GM18511 (cell line): ENCODE measurements at regions not wholly inside any gene's neighbourhood (a gene's known extent, or its start where the extent isn't known, plus 50 kb on each side); places are given as distances from the start of the nearest gene placed in this dataset.
"Not testable (repeated sequence)": the region's sequence is repeated elsewhere in the genome, so short reads cannot be mapped to it uniquely, and the experiment has no call there.

ENCODE experiments used
- ATAC-seq: cut with Tn5 transposase; IDR thresholded peaks from one replicate; pipeline ENCODE4 v1.9.1; 2021; ENCODE audit warnings: mild to moderate bottlenecking, moderate library complexity; ENCODE audit not compliant: unreplicated experiment

DNA sequence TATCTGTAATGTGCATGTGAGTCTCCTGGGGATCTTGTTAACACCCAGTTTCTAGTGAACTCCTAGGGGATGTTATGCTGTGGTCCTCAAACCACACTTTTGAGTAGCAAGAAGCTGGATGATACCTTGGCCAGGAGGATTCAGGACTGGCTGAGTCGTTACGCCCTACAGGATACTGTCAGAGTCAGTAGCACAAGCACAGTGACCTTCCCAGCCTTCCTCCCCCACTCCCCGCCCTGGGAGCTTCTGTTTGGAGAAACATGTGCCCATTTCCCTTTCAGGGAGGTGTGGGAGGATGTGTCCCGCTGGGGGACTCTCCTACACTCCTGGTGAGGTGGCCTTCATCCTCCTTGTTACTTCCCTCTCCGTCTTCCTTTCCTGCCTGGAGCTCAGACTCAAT is 76.4 kb upstream of the TRPM1 start:
- ATAC-seq, result no peak

DNA sequence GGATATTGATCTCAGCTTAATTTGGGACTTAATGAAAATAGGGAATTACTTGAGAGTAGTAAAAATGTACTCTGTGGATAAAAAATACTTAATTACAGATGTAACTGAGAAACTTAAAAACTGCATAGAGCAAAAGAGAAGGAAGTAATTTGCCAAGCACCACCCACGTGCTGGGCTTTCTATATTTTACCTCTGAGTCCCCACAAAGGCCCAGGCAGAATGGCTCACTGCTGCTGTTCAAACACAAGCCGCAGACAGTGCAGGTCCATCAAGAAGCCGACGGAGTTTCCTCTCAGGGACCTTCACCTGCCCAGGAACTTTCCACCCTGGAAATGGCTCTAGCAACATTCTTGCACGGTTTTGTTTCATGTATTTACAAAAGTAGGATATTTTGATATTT is 77.2 kb upstream of the TRPM1 start:
- no peak for ATAC-seq

DNA sequence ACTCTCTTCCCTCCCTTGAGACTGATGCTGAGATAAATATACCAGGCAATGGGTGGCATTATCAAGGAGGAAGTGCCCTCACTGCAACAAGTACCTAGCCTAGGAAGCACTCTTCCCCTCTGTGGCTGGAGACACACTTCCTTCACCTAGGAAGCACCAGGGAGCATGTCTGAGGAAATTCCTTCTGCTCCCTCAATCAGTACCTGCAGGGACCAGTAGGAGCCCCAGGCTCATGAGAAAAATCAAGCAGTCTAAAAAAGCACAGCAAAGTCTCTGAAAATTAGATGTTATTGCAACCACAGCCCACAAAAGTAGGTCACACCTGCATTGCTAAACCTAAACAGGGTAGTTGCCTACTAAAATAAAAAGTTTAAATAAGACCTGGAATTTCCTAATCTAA is 78.2 kb upstream of the TRPM1 start:
- no peak for ATAC-seq

DNA sequence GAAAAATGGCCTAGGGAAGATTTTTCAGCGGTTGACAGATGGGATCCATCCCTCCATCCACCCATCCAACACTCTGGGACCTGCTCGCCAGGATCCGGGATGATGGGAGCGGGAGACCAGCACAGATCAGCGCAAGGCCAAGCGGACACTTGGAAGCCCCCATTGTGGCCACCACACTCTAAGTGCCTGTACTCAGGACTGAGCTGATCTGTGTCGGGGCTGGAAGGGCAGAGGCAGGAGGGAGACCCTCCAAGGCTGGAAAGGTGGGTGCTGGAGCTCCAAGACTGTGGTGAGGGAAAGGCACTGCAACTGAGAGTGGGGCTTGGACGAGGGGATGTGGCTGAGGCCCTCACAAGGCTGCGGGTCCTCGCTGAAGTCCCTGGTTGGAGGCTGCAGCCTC is 91.8 kb upstream of the TRPM1 start:
- no peak for ATAC-seq

DNA sequence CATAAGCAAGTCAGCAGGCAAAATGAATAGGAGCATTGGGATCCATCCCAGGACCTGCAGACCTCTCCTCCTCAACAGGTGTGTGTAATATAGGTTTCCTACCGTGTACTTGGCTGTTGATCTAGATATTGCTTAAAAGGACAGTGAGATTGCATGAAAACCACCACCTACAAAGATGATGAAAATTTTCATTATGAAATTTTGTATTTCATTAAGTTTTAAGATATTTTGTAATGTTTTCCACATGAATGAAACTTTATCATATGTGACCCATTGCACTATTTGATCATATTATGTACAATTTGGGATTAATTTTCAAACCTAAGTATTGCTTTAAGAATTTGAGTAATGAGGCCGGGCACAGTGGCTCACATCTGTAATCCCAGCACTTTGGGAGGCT is 94.3 kb upstream of the TRPM1 start:
- ATAC-seq, result no peak

DNA sequence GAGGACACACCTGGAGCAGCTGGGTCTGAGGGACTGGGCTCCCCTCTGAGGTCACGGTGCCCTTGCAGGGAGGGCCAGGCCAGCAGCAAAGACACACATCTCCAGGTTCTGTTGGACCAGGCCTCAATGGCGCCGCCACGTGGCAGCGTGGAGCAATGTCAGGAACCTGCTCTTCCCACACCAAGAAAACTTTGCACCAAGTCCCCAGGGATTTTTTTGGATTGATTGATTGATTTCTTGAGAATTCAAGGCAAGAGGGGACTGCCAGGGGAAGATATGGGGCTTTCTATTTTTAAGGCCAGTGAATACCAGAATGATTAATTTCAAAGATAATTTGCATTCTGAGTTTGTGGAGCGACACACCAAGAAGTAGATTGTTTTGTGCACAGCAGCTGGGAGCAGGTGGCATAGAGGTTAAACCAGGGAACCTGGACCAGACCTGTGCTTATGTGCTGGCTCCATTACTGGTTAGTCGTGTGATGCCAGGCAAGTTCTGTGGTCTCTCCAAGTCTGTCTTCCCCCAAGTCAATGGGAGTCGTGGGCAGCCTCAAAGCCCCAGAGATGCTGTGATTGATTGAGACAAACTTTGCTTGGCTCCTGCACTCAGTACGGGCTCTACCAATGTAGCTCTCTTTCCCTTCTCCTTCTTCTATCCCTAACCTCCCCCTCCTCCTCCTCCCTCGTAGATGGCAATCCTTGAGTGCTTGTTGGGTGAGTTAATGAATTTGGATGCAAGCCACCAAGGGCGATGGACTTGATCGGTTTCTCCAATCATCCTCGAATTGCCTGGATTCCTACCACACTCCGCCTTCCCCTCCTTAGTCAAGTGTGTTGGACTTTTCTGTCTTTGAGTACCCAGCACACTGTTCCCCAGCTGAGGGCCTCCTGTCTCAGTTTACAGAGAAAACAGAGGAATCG is 96.2 kb upstream of the TRPM1 start:
- ATAC-seq, result no peak

DNA sequence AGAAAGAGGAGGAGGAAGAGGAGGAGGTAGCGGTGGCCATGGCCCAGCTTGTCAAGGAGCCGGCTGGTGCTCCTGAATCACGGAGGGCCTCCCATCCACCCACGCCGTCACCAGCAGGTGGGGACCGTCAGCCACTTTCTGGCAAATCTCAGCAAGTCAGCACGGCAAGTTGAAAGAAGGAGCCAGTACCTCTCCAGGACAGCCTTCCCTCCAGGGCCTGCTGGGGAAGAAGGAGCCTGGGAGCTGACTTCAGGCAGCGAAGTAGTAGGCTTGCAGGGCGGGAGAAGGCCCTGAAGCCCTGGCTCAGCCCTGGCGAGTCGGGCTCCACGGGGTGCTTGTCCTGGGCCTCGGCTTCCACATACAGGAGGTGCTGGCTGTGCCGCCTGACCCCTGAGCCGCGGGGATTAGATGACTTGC is 99.2 kb upstream of the TRPM1 start:
- ATAC-seq, result no peak

DNA sequence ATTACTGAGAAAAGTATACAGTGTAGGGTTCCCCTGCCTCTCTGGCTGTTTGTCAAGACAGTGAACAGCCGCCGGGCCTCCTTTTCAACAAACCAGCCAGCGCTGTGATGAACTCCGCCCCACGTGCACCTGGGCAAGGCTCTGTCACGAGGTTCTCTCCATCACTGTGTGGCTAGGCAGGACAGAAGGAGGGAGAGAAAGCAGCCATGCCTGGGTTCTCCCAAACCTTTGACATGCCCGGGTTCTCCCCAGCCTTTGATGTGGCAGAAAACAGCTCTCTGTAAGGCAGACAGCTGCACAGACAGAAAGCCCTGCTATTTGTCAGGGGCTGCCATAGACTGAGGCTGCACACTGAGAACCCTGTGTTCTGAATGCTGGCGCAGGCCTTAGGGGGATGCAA is 101.4 kb upstream of the TRPM1 start:
- ATAC-seq, result no peak

DNA sequence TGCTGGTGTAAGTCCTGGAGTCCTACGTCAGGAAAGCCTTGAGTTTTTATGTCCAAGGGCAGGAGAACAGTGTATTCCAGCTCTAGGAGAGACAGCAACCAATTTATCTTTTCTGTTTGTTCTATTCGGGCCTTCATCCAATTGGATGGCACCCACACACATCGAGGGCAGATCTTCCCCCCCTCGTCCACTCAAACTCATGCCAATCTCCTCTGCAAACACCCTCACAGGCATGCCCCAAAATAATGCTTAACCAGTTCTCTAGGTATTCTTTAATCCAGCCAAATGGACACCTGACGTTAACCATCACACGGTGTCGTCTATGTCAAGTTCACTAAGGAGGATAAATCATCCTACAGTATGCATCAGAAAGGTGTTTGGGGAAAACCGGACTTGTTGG is 102.5 kb upstream of the TRPM1 start:
- no peak for ATAC-seq

DNA sequence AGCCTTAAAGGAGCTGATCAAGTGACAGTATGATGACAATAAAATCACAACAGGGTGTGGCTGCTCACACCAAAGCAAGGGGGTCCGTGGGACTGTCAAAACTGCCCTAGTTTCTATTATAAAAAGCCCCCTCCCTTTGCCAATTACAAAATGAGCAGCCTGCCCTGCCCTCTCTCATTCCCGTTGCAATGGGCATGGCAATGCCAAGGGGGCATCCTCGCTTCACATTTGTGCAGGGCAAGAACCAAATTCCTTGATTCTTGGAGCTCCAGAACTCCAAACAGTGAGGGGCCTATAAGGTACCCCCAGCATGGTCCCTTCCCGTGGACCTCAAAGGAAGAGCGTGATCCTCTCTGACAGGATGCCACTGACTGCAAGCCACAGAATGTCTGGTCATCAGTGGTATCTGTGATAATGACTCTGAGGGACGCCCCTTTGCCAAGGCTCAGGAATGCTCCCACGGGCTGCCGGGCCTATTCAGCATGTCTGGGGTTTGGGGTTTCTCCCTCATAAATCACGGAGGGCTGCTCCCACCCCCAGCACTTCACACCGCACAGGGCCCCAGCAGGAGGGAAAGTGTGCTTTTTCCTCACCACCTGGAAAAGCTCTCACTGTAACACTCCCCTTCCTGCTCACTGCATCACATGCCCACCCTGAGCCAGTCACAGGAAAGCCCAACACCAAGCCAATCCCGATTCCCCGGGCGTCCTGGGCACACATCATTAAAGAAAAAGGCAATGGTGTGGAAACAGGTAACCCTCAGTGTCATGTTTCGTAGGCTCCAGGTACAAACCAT is 105.1 kb upstream of the TRPM1 start:
- no peak for ATAC-seq

DNA sequence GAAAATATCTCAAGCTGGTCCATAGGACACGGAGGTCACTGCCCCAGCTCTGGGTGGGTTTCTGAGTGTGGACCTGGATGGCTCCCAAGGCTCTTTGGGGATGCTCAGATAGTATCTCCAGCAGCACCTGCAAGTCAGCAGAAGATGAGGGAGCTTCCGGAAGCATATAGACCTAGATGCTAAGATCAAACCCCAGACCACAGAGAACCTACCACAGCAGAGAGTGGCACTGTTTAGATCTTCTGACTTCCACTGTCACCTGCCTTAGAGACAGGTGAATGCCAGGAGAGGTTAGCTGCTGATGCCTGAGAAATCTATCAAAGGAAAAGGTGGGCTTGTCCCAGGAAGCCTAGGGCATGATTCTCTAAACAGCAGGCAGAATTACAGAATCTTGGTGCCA is 105.7 kb upstream of the TRPM1 start:
- no peak for ATAC-seq

DNA sequence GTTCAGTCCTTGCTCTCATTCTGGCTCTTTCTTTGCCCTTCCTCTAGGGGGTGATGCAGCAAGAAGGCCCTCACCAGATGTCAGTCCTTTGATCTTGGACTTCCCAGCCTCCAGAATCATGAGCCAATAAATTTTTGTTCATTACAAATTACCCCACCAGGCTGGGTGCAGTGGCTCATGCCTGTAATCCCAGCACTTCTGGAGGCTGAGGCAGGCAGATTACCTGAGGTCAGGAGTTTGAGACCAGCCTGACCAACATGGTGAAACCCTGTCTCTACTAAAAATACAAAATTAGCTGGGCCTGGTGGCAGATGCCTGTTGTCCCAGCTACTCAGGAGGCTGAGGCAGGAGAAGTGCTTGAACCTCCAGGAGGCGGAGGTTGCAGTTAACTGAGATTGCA is 106.3 kb upstream of the TRPM1 start:
- not testable (repeated sequence) for ATAC-seq

DNA sequence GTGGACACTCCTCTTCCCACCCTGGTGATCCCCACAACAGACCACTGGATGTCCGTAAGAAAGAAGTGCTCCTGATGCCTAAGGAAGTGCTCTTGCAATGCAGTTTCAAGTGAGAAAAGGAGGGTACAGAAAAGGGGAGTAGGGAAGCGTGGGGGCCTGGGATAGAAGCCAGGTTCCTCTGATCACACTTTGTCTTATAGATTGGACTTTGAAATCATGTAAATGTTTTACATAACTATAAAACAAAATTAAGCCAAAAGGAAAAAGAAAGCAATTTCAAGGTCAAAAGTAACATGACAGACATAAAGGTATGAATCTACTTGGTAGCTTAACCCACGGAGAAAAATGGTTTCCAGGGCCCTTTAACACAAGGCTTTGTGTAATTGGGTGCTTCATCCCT is 107.3 kb upstream of the TRPM1 start:
- ATAC-seq, result no peak

DNA sequence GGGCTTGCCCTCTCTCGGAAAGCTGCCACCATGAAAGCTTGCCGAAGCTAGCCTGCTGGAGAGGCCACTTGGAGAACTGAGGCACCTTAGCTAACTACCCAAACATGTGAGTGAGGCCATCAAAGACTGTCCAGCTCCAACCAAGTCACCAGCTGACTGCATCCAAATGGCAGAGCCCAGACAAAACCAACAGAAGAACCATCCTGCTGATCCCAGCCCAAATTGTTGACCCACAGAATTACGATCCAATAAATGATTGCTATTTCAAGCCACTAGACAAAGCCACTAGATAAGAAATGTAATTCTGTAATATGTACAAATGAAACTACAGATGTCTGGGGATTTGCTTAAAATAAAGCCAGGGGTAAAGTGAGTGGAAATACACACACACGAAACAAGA is 109.8 kb upstream of the TRPM1 start:
- no peak for ATAC-seq

DNA sequence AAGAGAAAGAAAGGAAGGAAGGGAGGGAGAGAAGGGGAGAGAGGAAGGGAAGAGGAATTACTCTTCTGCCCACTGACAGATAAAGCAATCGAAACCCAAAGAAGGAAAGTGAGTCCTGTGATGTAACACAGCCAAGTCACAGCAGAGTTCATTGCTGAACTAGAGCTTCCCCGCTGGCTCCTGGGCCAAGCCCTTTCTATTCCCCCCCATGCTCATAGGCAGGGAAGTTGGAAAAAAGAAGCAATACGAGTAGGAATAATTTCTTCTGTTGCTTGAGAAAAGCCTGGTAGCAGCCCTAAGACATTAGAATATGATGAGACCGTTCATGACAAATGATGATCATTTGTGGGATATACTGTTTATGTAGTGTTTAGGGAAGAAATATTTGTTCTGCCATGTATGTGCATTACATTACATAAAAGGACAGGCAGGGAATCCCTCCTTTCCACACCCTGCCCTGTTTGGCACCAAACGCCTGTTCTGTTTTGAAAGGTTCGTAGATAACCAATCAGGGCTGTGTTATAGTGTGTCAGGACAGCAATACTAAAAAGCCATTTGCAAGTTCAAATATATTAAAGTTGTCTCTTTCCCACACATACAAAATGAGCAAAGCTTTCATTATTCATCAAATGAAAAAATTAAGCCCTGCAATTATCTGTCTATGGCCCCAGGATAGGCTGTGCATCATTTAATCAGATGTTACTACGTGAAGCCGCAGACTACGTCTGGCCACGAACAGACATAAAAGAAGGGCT is 111.0 kb upstream of the TRPM1 start:
- no peak for ATAC-seq

DNA sequence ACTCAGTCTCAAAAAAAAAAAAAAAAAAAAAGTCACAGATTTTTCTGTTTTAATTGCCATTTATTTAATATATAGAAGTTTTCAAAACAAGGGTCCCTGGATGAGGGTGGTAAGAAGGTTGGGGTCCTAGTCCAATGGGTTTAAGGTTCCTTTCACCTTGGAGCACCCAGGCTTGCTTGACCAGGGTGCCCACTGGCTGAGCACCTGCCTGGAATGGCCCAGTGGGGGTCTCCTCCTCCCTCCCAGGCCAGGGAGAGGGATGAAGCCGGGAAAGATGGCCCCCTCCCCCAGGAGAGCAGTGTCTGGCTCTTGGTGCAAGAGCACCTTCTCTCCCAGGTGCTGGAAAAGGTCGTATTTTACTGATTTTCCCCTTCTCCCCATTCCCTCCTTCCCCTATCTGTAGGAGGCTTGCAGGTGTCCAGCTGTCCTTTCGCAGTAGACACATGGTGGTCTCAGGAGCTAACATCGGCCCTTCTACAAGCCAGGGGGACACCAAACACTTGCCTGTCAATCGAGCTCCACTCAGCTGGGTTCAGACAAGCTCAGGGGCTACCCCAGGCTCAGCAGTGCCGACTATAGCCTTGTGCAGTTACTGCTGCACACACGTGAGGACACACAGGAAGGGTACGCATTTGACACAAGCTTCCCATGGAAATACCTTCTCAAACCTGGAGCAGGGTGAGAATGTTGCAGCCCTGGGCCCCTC is 112.3 kb upstream of the KLF13 start:
- ATAC-seq, result no peak

DNA sequence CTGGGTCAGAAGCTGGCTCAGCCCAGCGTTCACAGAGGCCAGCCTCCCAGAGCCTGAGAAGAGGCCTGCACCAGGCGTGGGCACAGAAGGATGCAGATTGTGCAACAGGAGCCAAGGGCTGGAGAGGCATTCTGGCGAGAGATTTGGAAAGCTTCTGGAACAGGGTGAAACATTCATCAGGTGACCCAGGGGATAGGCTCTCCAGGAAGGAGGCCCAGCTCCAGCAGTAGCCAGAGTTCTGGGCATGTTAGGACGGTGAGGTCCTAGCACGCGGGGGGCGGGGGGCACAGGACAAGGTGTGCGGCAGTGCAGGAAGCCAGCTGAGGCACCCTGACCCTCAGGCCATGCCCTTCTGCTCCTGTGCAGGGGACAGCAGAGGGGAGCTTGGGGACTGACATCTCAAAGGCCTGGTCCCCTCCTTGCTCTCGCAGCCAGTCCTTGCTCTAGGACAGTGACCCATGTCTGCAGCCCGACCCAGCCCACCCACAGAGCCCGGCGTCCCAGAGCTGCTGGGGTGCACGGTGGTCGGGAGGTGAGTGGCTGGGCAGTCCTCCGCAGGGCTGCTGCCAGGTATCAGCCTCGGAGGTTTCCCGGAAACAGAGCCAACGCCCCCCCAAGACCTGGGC is 111.7 kb upstream of the KLF13 start:
- ATAC-seq, result no peak

DNA sequence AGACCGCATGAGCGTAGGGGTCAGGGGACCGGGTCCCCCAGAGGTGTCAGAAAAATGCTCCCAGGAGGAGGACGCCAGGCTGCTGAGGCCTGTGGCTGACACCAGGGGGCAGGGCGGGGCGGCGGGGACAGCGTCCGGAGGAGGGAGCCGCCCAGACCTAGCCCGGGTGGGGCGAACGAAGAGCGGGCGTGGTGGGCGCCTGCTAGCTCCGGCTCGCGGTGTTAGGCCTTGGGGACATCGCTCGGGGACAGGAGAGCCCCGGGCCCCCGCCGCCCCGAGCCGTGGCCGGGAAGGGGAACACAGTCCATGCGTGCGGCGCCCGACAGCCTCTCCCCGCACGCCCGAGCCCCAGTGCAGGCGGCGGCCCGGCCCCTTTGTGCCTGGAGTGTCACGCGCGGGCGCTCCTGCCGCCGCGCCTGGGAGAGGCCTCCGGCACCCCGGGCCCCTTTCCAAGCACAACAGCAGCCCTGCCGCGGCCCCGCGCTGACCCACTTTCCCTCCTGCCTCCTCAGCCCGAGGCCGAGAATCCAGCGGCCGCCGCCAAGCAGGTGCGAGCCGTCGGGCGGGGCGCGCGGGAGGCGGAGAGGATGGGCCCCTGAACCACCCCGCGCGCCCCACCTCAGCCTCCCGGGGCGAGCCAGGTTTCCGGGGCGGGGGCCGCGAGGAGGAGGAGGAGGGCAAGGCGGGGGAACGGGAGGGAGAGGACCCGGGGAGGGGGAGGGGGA is 111.0 kb upstream of the KLF13 start:
- peak; percentile 76 for ATAC-seq

DNA sequence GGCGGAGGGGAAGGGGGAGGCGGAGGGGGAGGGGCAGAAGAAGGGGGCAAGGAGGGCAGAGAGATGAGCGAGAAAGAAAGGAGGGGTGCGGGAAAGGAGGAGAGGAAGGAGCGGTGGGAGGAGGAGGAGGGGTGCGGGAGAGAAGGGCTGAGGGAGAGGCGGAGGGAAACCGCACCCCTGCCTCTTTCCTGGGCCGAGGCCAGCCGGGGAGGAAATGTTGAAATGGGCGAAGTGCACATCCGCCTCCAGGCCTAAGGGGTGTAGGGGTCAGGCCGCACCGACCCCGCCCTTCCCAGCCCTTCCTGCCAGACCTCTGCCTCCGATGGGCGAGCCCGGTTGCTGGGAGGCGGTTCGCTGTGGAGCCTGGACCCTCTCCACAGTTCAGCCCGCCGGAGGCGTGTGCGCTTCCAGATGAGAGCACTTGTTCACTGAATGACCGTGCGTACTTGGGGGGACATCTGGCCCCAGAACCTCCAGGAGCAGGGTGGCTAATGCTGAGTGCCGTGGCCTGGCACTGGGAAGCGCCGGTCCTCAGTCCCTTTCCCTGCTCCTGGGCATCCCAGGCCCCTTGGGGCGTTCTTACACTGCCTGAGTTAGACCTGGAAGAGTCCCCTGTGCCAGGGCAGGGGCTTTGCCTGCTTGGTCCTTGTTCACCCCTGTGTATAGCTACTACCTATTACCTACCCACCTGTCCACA is 110.3 kb upstream of the KLF13 start:
- peak; percentile 48 for ATAC-seq
